HG03196 (cell line): ENCODE measurements at regions not wholly inside any gene's neighbourhood (a gene's known extent, or its start where the extent isn't known, plus 50 kb on each side); places are given as distances from the start of the nearest gene placed in this dataset.

ENCODE experiments used
- ATAC-seq: cut with Tn5 transposase; IDR thresholded peaks from one replicate; pipeline ENCODE4 v1.9.1; 2021; ENCODE audit not compliant: unreplicated experiment

DNA sequence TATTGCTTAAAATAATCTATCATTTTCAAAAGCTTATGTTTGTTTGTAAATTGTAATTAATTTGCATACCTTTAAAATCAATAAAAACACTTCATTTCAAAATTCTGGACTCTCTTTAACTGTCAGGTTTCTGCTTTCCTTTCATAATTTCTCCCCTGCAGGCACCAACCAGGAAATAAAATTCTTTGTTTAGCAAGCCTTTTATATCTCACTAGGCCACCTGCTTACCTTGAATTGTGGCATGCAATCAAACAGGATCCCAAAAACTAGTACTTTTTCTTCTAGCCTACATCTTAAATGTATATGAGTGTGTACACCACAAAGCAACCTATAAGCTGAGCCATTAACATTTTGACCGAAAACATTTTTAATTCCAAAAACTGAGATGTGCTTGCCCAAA, 233.1 kb downstream of the NR4A2 start:
- ATAC-seq = no peak

DNA sequence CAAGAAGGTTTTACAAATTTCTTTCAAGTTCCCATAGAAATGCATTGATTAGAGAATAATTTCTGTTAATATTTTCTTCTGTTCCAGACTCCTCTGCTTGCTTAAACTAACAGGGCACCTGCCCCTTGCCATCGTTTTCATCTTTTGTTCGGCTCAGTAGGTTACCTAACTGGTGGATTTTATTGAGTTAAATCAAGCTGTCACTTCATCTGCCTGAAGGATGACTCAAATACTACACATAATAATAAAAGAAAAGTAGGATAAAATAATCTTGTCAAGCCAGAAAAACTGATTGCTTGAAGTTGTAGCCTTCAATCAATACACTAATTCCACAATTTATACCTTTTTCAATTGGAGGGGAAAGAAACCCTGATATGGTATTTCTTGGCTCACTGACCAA, 234.0 kb downstream of the NR4A2 start:
- ATAC-seq = no peak

DNA sequence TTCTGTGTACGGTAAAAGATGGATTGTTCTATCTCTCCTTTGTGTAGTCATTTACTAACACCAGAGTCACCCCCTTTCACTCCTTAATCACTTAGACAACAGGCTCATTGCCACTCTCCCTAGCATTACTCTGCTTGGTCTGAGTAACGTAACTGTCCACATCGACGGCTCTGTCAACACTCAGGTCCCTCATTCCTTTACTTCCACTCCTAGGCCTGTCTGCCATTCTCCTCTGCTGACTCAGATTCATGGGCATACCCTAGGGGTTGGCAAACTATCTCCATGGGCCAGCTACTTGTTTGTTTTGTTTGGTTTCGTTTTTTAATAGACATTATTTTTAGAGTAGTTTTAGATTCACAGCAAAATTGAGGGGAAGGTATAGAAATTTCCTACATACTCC, 243.9 kb downstream of the NR4A2 start:
- no peak for ATAC-seq

DNA sequence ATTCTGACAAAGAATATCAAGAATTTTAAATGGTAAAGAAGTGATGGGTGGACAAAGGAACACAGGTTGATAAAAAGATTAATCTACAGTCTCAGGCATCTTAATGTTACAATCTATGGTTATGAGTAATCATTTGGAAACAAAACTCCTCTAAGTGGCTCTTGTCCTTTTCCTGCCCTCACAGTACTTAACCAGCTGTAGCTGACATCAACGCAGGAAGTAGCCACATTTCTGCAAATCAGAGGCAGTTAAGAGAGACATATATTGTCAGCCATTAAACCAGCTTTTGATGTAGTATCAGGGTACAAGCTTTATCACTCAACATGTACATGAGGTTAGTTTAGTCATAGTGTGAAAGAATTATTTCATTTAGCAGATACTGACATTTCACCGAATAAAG, 244.6 kb downstream of the NR4A2 start:
- no peak for ATAC-seq

DNA sequence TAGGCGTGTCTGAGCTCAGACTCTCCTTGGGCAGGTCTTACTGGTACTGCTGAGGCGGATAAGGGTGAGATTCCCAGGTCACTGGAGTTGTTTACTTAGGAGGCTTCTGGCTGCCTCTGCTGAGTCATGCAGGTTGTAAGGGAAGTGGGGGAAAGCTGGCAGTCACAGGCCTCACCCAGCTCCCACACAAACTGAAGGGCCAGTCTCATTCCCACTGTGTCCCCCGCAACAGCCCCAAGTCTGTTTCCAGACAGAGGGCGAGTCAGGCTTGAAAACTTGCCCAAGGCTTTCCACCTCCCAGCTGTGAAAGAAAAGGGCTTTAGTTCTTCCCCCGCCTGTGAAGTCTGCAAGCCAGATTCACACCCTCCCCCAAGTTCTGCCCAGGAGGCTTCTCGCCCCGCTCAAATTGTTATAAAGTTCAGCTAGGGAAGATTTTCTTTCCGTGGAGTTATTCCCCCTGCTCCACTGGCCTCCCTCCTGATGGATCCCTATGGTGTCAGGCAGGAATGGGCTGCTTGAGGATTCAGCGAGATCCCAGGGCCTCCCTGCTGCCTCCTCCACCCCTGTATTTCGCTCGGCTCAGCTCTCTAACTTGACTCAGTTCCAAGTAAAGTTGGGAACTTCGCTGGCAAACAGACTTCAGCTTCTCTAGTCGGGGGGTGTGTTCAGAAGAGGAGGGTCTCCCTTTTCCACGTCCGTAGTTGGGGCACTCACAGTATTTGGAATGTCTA, 248.6 kb downstream of the NR4A2 start:
- ATAC-seq = no peak

DNA sequence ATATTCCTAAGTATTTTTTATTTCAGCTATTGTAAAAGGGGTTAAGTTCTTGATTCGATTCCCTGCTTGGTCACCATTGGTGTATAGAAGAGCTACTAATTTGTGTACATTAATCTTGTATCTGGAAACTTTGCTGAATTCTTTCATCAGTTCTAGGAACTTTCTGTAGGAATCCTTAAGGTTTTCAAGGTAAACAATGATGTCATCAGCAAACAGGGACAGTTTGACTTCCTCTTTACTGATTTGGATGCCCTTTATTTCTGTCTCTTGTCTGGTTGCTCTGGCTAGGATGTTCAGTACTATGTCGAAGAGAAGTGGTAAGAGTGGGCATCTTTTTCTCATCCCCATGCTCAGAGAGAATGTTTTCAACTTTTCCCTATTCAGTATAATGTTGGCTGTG, 252.7 kb downstream of the NR4A2 start:
- ATAC-seq = no peak

DNA sequence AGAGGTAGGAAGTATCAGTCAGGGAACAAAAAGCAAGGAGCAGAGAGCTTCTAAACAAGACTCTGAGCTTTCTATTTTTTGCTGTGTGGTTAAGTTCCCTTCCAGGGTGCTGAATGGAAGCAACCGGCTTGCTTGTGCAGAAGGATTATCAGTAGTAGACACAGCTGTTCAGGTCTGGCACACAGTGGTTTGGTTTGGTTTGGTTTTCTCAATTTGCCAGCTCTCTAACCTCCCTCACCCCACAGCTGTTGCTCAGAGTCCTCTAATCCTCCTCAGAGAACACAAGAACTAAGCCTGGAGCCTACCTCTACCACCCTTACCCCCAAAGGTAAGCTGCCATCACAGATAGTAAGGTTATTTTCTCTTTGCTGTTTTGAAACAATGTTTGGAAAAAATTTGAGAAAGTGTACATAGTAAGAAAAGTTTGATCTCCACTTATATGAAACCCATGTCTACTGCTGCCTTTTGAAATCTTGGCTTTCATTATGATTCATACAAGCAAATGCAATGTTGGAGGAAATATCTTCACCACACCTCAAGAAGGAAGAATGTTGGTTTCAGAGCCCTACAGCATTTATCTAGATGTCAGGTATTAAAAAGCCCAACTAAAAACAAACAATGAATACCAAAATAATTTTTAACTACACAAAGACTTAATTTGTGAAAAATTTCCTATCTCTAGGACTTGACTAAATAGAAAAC, 255.3 kb downstream of the NR4A2 start:
- ATAC-seq = no peak

DNA sequence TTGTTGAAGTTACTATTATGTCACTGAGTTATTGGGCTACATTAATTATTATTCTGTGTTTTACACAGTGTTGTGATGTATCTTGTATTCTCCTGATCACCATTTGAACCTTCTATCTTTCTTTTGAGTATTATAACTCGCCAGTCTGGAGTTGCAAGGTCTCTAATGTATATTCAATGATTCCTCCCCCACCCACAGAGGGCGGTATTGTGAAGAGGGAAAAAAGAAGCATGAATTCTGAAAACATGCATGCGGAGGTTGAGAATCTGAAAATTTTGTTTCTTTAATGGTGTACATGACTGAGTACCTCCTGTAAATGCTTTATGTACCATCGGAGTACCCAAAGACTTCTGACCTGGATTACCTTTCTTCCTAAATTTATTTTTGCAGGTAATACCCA, 266.6 kb downstream of the NR4A2 start:
- no peak for ATAC-seq

DNA sequence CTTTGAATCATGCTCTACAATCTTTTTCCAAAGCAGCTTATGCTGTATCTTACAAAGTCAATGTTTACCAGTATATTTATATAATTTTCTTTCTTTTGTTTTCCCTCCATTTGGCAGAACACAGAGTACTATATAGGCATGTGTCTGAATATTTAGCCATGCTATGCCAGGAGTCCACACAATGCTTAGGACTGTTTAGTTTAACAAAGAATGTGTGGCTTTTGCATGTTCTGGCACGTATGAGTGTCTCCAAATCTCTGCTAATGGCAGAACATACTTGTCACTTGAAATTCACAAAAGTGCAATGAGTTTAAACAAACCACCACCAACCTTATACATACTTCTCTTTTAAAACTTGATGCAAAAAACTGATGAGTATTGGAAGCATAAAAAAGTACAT, 268.0 kb downstream of the NR4A2 start:
- ATAC-seq = no peak

DNA sequence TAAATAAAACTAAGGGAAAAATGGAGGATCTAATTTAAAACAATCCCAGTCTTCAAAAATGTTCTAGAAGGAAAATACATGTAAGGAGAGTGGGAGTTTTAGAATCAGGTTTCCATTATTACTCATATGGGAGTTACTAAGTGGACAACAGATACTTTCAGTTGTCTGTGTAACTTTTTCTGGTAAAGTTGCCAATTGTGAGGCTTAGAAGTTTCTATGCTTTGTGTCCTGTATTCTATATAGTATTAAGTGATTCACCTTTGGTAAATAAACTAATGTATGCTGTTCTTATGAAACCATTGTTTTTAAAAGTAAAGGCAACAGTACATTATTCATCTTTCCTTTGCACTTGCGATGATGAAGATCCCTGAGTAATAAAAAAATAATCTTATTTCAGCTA, 274.9 kb downstream of the NR4A2 start:
- no peak for ATAC-seq

DNA sequence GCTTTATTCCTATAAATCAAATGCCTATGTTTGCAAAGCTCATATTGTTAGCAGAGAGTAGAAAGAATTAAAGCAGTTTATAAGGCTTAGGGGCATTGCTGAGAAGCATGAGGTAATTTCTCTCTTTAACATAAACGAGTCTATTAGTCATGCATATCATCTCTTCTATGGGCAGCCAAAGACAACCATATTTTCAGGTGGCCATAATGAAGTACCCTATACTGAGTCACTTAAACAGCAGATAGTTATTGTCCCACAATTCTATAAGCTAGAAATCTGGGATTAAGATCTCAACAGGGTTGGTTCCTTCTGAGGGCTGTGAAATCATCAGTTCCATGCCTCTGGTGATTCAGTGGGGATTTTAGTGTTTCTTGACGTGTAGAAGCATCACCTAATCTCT, 277.5 kb downstream of the NR4A2 start:
- no peak for ATAC-seq

DNA sequence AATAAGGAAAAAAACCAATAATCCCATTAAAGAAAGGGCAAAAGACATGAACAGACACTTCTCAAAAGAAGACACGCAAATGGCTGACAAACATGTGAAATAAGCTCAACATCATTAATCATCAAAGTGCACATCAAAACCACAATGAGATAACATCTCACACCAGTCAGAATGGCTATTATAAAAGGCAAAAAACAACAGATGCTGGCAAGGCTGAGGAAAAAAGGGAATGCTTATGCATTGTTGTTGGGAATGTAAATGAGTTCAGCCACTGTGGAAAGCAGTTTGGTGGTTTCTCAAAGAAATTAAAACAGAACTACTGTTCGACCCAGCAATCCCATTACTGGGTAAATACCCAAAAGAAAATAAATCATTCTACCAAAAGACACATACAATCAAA, 285.6 kb downstream of the NR4A2 start:
- ATAC-seq = no peak

DNA sequence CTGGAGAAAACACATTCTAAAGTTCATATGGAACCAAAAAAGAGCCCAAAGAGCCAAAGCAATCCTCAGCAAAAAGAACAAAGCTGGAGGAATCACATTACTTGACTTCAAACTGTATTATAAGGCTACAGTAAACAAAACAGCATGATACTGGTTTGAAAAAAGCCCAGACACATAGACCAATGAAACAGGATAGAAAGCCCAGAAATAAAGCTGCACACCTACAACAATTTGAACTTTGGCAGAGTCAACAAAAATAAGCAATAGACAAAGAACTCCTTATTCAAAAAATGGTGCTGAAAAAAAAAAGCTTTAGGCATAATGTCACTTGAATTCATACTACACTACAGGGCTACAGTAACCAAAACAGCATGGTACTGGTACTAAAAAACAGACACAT, 289.6 kb downstream of the NR4A2 start:
- no peak for ATAC-seq

DNA sequence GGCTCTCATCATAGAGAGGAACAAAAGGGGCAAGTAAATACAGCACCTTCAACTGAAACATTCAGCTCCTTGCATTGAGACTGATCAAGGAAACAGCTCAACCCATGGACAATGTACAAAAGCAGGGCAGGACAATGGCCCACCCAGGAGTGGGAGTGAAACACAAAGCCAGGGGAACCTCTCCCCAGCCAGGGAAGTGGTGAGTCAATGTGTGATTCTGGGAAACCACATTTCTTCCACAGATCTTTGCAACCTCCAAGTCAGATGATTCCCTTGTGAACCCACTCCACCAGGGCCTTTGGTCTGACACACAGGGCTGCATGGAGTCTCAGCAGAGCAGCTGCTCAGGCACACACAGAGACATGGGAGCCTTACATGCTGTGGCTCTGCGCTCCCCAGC, 294.5 kb downstream of the NR4A2 start:
- no peak for ATAC-seq

DNA sequence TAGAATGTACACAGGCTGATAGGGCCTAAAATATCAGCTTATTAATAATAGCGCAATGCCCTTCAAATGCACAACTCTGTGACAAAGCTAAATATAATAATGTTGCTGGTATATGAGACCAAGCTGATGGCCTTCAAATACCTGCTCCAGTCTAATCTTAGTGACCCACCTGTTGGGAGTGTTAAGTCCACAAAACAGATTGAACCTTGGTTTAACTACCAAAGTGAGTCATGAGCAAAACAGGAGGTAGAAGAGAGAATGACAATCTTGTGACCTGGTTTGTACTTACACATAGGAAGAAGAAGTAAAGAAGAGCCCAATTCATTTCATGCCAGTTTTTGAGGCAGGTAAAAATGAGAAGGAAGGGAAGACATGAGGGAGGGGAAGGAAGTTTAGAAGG, 295.0 kb downstream of the NR4A2 start:
- ATAC-seq = no peak

DNA sequence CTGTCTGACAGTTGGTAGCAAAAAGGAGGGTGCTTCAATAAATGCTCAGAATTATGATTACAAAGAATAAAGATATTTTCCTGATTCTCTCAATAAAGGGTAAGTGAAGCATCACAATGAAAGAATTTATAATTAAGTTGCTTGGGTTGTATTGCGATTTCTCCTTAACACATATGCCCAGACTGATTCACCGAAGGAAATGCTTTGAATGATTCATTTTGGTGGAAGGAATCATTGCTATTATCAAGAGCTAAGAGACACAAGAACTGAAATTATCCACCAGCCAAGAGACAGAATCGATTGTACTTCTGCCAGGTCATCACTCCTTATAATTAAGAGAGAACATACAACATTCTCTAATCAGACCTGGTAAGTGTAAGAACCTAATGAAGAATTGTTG, 301.4 kb downstream of the NR4A2 start:
- ATAC-seq = no peak

DNA sequence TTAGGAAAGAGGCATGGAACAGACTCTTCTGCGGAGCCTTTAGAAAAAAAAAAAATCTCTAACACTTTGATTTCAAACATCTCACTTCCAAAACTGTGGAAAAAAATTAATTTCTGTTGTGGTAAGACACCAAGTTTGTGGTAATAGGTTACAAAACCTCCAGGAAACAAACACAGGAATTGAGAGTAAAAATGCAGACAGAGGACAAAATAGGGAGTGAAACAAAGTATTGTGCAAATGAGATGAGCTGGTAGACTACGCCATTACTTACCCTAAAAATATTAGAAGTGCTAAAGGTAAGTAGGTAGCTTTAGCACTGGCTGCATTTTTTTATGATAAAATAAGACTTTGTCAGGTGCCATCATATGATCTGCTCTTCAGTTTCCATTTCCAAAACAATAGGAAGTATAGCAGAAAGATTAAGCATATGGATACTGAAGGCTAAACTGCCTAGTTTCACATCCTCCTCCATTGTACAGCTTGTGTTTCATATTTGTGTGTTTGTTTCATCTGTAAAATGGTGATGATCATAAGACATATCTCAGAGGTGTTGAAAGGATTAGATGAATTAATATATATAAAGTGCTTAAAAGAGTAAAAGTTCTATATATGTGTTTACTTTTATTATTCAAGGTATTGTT, 309.2 kb downstream of the NR4A2 start:
- ATAC-seq = no peak

DNA sequence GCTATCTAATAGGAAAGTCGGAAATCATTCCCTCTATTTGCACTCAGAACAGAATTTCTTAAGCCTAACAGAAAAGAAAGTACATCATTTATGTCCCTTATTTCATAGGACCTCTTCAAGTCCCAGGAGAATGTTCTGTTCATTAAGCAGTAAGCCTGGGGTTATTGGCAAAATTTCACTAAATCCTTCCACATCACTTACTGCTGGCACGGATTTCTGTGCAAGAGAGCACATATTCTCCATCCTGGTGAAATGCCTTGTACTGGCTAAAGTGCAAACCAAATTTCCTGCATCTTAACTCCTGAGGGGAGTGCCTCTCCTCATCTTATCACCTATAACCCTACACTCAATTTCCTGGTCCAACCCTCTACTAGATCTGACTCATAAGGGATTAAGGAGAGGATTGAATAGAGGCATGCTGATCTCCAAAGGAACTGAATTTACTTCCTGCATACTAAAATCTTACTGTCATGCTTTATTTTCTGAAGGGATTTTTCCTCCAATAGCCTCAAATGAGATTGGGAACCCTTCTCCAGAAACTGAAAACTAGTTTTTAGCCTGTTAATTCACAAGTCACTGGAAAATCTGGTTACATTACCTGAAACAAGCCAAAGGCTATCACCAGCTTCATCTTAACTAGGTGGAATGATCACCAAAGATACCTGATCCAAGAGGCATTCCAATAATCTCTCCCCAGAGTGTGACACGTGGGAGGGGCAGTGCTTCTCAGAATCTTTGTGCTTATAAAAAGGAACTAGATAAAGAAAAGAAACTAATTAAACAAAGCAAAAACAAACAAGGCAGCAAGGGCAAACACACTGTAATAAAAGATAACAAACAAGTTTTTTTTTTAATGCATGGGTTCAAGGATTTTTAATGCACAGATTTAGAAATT, 311.1 kb downstream of the NR4A2 start:
- ATAC-seq = no peak

DNA sequence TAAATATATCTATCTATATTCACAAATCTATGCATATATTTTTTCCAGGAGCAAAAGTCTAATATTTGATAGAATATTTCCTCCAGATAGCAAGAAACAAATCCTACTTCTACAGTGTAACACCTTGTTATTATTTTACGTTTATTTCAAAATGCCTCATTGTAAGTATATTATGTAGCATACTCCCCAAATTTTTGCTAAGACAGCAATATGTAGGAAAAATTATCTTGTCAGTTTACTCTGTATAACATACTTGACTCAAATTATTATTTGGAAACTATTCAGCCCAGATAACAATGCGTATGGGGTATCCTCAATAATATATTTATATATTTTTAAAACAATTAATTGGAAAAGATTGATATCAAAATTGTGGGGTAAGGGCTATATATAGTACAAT, 313.2 kb downstream of the NR4A2 start:
- no peak for ATAC-seq

DNA sequence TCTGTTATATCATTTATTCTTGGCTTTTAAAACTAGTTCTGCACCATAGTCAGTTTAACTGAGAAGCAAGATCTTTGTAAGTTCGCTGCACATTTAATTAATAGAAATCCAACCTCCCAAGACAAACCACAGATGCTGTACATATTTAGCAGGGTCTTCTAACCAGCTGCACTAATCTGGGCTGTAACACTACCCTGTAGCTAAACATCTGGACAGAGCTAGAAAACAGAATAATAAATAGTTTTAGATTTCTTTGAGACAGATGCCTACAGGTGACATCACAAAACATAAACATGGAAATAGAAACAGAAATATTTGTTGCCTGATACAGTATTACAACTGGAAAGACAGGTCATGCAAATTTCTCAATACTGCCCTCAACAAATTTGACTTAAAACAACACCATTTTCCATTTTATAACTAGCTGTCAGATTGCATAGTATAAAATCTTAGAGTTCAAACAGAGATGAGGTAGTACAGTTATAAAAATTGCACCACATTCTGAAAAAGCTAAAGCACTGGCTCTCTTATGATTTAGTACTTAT, 315.1 kb downstream of the NR4A2 start:
- no peak for ATAC-seq

DNA sequence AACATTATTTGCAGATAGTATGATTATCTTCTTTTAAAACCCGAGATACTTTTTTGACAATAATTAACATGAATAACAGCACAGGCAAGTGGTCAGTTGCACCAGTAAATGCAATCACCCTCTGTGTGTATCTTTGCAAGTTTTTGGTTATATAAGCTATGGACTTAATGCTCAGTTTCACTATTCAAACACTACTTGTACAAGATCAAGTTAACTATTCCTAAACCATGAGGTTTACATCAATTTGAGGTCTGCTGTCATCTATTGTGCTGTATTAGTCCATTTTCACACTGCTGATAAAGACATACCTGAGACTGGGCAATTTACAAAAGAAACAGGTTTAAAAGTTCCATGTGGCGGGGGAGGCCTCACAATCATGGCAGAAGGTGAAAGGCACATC, 323.2 kb downstream of the NR4A2 start:
- no peak for ATAC-seq
